Ishikawa (cell line): ENCODE measurements at regions not wholly inside any gene's neighbourhood (a gene's known extent, or its start where the extent isn't known, plus 50 kb on each side); places are given as distances from the start of the nearest gene placed in this dataset.

Experiments used
- CEBPB ChIP-seq: IDR thresholded peaks from 2 replicates; pipeline ENCODE4 v1.6.1; 2012
- CREB1 ChIP-seq: IDR thresholded peaks from 2 replicates; pipeline ENCODE4 v1.6.1; 2012; ENCODE audit warnings: low read depth
- EGR1 ChIP-seq: IDR thresholded peaks from 2 replicates; pipeline ENCODE4 v1.6.1; 2012
- EP300 ChIP-seq: IDR thresholded peaks from 2 replicates; pipeline ENCODE4 v1.6.1; 2012; ENCODE audit warnings: borderline replicate concordance
- FOXM1 ChIP-seq: IDR thresholded peaks from 2 replicates; pipeline ENCODE4 v1.6.1; 2012; ENCODE audit warnings: low read depth, borderline replicate concordance
- MAX ChIP-seq: IDR thresholded peaks from 2 replicates; pipeline ENCODE4 v1.6.1; 2012
- NFIC ChIP-seq: IDR thresholded peaks from 2 replicates; pipeline ENCODE4 v1.6.1; 2012
- RAD21 ChIP-seq: IDR thresholded peaks from 2 replicates; pipeline ENCODE4 v1.6.1; 2012; ENCODE audit warnings: low read depth
- TAF1 ChIP-seq: IDR thresholded peaks from 2 replicates; pipeline ENCODE4 v1.6.1; 2012; ENCODE audit warnings: low read depth, mild to moderate bottlenecking
- TCF12 ChIP-seq: IDR thresholded peaks from 2 replicates; pipeline ENCODE4 v1.6.1; 2012; ENCODE audit warnings: low read depth
- TEAD4 ChIP-seq: IDR thresholded peaks from 2 replicates; pipeline ENCODE4 v1.6.1; 2012
- YY1 ChIP-seq: IDR thresholded peaks from 2 replicates; pipeline ENCODE4 v1.6.1; 2012; ENCODE audit warnings: low read depth
- ZBTB7A ChIP-seq: IDR thresholded peaks from 2 replicates; pipeline ENCODE4 v1.6.1; 2012; ENCODE audit warnings: low read depth
- TF ChIP-seq, protein P1 (sequence below): IDR thresholded peaks from 2 replicates; pipeline ENCODE4 v1.6.1; 2012
- TF ChIP-seq, protein P2 (sequence below): IDR thresholded peaks from 2 replicates; pipeline ENCODE4 v1.6.1; 2012; ENCODE audit warnings: low read depth, mild to moderate bottlenecking

DNA sequence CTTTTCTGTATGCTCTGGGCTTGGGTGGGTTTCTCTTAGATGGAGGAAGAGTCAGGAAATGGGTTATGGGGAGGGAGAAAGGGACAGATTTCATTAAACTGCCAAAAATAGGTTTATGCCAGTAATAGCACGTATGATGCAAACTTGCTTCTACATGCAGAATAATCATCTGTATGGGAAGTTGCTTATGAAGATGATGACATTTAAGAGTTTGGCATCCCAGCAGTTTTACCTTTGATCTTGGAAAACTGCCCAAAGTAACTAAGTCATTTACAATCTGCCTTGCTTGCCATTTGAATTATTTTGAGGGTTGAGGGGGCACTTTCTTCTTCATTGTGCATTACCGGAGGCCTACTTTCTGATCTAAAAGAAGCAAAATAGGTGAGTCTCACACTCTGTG, 282.9 kb upstream of the ANKRD55 start:
- no peak for TF ChIP-seq EGR1
- TF ChIP-seq, protein P1, sequence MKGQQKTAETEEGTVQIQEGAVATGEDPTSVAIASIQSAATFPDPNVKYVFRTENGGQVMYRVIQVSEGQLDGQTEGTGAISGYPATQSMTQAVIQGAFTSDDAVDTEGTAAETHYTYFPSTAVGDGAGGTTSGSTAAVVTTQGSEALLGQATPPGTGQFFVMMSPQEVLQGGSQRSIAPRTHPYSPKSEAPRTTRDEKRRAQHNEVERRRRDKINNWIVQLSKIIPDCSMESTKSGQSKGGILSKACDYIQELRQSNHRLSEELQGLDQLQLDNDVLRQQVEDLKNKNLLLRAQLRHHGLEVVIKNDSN: no peak
- TF ChIP-seq, protein P2, sequence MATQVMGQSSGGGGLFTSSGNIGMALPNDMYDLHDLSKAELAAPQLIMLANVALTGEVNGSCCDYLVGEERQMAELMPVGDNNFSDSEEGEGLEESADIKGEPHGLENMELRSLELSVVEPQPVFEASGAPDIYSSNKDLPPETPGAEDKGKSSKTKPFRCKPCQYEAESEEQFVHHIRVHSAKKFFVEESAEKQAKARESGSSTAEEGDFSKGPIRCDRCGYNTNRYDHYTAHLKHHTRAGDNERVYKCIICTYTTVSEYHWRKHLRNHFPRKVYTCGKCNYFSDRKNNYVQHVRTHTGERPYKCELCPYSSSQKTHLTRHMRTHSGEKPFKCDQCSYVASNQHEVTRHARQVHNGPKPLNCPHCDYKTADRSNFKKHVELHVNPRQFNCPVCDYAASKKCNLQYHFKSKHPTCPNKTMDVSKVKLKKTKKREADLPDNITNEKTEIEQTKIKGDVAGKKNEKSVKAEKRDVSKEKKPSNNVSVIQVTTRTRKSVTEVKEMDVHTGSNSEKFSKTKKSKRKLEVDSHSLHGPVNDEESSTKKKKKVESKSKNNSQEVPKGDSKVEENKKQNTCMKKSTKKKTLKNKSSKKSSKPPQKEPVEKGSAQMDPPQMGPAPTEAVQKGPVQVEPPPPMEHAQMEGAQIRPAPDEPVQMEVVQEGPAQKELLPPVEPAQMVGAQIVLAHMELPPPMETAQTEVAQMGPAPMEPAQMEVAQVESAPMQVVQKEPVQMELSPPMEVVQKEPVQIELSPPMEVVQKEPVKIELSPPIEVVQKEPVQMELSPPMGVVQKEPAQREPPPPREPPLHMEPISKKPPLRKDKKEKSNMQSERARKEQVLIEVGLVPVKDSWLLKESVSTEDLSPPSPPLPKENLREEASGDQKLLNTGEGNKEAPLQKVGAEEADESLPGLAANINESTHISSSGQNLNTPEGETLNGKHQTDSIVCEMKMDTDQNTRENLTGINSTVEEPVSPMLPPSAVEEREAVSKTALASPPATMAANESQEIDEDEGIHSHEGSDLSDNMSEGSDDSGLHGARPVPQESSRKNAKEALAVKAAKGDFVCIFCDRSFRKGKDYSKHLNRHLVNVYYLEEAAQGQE: no peak
- no peak for TF ChIP-seq CEBPB
- no peak for TF ChIP-seq NFIC
- TF ChIP-seq FOXM1: no peak
- TF ChIP-seq TCF12: no peak
- no peak for TF ChIP-seq EP300
- TF ChIP-seq TAF1: no peak
- no peak for TF ChIP-seq CREB1
- no peak for TF ChIP-seq TEAD4
- no peak for TF ChIP-seq MAX
- TF ChIP-seq ZBTB7A: no peak

DNA sequence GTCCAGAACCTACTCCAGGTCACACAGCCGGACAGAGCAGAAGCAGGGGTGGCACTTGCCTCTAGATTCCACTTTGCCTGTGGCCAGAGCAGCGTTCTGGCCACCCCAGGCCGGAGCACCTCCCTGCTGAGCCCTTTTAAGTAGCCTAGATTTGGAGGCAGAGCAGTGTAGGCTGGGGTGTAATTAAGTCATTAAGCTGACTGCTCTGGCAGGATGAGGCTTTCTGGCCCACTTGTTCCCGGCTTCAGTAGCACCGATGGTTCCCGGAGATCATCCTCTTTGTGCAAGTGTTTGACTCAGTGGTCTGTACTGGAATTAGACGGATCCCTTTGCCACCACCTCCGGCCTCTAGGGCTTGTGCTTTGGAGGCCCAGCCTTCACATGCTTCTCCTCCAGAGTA, 281.9 kb upstream of the ANKRD55 start:
- no peak for TF ChIP-seq TEAD4
- no peak for TF ChIP-seq EGR1
- TF ChIP-seq RAD21: no peak
- no peak for TF ChIP-seq CEBPB
- no peak for TF ChIP-seq NFIC
- no peak for TF ChIP-seq MAX
- TF ChIP-seq FOXM1: no peak
- TF ChIP-seq EP300: no peak
- TF ChIP-seq CREB1: no peak
- TF ChIP-seq, protein P1: no peak
- no peak for TF ChIP-seq YY1
- TF ChIP-seq TCF12: no peak
- TF ChIP-seq, protein P2: no peak
- no peak for TF ChIP-seq ZBTB7A
- TF ChIP-seq TAF1: no peak

GRCh38 chr5:56514245-56514644, 281.1 kb upstream of the ANKRD55 start:
- TF ChIP-seq EP300 (peak; percentile 76), TEAD4 (0 out of 2 replicates have a peak, but pooled peaks have one; percentile 36), EGR1 (no peak), NFIC (peak; percentile 45), TAF1 (no peak)
- TF ChIP-seq, protein P2: no peak

- TF ChIP-seq NFIC: no peak
- TF ChIP-seq, protein P2: no peak
- no peak for TF ChIP-seq TEAD4
- TF ChIP-seq FOXM1: no peak
- TF ChIP-seq TAF1: no peak
- no peak for TF ChIP-seq EP300
- no peak for TF ChIP-seq ZBTB7A
- no peak for TF ChIP-seq CREB1
- no peak for TF ChIP-seq YY1
- TF ChIP-seq, protein P1: no peak
- no peak for TF ChIP-seq TCF12
These were observed 280.0 kb upstream of the ANKRD55 start for GRCh38 chr5:56513141-56513540.
